Inflammatory macrophage (primary cell): ENCODE measurements at regions not wholly inside any gene's neighbourhood (a gene's known extent, or its start where the extent isn't known, plus 50 kb on each side); places are given as distances from the start of the nearest gene placed in this dataset.
"Not testable (repeated sequence)": the region's sequence is repeated elsewhere in the genome, so short reads cannot be mapped to it uniquely, and the experiment has no call there.

ENCODE experiments used
- DNase-seq, 2 donors: peaks; one replicate each; pipeline ENCODE4 v3.0.0-alpha.2; 2020 to 2022

DNA sequence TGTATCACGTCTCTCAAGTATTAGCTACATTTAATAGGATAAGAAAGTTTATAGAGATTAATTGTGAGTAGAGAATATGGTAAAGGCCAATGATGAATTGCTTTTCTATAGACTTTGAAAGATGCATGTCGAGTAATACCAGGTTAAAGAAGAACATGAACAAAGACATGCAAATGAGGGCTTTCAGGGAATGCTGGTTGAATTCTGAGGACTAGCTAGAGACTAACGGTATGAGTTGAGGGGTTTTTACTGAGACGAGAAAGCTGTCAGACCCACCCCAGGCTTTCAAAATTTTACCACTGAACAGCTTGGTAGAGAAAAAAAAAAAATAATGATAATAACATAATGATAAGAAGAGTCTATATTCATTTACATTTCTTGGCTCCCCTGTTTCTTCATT is 796.0 kb upstream of the CDH8 start:
- DNase-seq: no peak

GRCh38 chr16:62831235-62831850 is 795.1 kb upstream of the CDH8 start:
- DNase-seq: no peak

DNA sequence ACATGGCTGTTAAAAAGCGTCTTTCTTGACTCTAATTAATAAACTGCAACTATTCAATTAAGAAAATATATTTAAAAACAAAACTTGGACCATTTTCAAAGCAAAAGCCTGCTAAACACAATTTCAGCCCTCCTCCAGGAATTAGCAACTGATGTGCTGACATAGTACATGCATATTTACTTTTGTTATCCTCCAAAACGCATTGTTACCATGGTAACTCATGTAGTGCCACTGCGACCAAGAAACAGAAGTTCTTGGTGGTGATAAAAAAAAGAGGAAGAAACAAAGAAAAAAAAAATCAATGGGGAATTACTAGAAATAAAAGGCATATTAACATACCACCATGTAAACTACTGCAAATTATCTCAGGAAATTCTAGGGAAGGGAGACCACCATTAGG is 793.4 kb upstream of the CDH8 start:
- no peak for DNase-seq

- DNase-seq: no peak
Measured at GRCh38 chr16:62829084-62829483, 792.8 kb upstream of the CDH8 start.

DNA sequence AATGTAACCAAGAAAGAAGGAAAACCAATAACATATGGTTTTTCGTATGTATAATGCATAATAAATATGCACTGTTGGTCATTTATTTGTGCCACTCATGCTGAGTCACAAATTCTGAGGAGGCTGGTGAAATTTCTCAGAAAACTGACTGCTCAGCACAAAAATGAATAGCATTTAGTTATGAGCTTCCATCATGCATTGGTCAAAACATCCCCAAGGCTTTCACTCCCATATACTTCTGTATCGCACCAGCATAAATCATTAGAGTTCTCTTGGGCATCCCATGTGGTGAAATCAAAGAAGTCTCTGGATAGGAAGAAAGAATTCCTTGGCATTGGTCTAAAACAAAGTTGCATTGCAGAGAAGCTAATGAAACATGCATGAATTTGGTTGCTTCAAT is 785.6 kb upstream of the CDH8 start:
- DNase-seq: no peak

GRCh38 chr16:62816971-62817519 is 780.8 kb upstream of the CDH8 start:
- no peak for DNase-seq

DNA sequence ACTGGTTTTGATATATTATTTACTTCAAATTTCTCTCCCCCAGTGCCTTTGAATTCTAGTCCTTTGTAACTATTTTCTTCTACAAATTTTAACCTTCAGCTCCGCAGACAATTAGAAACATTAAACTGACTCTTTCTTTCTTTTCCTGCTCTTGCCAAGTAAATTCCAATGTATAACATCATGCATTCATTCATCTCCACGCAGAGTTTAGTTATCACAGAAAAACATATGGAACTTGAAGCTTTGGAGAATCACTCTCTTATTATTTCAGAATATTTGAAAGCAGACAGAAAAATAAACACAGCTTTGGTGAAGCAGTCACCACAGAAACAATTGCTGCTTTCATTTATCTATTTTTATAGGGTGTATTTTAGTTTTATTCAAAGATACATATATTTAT is 778.7 kb upstream of the CDH8 start:
- no peak for DNase-seq

DNA sequence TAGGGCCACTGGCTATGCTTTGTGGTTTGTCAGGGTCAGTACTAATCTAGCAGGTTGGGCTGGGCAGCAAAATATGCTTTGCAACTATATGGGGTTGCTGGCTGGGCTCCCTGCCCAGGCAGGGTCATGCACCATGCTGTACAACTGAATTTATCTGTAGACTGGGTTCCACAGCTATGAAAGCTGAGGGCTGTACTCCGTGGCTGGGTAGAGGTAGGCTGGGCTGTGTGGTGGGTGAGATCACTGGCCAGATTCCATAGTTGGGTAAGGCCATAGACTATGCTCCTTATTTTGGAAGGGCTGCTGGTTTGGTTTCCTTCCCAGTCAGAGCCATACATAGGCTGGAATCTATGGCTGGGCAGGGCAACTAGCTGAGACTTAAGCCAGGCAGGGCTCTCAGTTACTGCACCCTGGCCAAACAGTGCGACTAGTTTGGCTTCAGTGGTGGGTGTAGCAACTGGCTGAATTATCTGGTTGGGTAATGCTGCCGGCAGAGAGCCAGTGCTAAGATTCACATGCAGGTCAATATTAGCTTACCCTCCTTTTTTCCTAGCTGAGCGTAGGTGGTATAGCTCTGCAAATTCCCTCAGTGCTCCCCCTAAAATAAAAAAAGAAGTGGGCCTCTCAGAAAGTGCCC is 769.1 kb upstream of the CDH8 start:
- DNase-seq: no peak

DNA sequence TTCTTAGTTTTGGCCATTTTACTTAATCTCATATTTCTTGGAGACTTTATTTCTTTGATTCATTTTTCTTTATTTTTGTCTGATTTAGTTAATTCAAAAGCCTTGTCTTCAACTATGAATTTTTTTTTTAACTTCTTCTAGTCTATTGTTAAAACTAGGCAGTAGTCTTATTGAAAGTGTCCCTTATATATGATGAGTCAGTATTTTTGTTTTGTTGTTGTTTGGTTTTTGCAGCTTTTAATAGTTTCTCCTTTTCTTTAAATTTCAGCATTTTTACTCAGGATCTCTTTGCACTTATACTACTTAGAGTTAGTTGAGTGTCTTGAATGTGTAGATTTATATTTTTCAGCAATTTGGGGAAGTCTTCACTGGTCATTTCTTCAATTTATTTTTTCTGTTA is 758.5 kb upstream of the CDH8 start:
- no peak for DNase-seq

DNA sequence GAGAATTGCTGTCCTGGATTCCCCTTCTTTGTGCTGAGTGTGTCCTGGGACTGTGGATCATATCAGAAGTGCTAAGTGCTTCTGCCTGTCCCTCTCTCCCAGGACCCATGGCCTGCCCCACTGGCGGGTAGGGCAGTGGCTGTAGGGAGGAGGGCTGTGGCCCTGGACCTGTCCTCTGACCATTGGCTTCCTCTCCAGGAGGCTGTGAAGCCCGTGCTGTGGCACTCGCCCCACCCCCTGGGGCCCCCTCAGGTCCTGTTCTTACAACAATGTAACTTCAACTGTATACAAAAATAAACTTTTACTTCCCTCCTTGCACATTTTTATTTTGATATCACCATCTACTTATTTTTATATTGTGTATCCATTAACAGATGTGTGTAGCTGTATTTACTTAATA is 743.8 kb upstream of the CDH8 start:
- DNase-seq: not testable (repeated sequence)

DNA sequence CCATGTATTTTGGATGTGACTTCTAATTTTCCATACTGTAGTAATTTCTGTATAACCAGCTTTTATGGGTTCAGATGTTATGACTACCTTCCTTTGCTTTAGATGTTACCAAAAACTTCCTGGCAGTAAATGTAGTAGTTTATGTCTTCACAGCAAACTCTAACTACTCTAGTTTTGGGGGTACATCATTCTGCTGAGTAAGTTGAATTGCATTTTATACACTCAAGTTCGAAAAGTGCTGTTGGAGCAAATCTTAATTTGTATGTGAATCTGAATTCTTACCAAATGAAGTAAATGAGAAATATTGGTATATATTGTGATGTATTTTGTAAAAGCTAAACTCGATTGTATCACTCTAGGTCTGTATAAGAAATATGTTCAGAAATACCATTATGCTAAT is 728.3 kb upstream of the CDH8 start:
- DNase-seq: no peak

DNA sequence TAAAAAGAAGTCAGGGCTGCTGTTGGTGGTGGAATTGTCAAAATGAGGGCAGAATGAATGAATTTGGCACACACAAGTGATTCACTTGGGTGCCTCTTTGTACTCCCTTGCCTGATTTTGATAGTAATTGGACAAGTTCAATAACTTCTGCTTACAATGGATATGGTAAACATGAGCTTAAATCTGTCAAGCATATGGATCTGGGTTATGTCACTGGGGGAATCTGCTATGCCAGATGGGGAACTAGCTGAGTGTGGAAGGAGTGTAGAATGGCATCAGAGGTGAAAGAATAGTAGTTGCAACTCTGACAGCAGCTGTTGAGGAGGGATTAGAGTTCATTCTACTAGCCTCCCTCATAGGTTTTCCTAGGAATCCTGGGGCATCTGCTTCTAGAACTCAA is 724.2 kb upstream of the CDH8 start:
- no peak for DNase-seq

GRCh38 chr16:62755938-62756337 is 719.7 kb upstream of the CDH8 start:
- peak; percentile 17 to 21 for DNase-seq

DNA sequence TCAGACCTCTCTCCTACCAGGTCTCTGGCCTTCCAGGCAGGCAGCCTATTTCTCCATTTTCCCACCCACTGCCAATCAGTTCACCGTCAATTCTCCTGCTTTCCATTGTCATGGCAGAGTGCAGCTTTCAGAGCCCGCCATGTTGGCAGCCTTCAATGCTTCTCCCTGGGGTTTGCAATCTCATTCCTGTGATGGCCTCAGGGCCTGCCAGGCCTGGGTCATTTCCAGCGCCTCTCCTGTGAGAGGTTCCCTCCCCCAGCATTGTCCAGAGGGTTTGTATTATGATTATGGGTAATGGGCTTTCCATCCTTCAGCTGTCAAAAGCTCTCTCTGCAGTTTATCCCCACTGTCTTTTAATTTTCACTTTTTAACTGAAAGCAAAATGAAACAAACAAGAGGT is 716.6 kb upstream of the CDH8 start:
- no peak for DNase-seq

- no peak for DNase-seq
Measured at GRCh38 chr16:62751218-62751617, 715.0 kb upstream of the CDH8 start.

GRCh38 chr16:62741692-62742091 is 705.5 kb upstream of the CDH8 start:
- DNase-seq: no peak

DNA sequence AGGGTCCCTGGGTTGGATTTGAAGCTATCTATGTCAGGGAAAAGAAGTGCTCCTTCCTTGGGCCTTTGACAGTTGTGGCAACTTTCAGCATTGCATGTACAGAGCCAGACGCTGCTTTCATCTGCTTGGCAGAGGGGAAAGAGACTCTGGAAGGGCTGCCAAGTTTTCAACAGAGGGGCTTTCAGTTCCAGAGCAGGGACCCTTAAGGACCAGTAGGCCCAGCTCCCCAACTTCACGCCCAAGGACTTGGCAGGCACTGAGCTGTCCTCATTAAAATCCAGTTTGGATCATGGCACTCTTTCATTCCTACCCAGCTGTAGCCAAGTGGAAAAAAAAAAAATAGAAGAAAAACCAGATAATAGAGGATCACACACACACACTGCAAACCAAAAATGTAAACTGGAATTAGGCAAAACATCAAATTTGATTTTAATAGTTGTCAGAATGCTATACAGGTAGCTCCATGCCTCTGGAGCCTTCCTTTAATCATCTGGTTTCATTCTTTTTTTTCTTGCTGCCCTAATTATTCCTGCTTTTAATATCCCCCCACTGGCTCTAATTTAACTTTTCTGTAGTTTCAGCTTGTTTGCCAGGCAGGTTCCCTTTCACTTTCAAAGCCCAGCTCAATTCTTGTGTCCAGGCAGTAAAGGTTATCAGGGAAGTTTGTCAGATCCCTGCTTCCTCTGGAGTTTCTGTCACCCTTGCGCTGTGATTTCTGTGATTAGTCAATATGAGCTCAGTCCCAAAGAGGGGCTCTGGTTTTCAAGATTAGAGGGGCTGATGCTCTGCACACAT is 702.6 kb upstream of the CDH8 start:
- DNase-seq: no peak

GRCh38 chr16:62732092-62732491 is 695.9 kb upstream of the CDH8 start:
- DNase-seq: no peak

DNA sequence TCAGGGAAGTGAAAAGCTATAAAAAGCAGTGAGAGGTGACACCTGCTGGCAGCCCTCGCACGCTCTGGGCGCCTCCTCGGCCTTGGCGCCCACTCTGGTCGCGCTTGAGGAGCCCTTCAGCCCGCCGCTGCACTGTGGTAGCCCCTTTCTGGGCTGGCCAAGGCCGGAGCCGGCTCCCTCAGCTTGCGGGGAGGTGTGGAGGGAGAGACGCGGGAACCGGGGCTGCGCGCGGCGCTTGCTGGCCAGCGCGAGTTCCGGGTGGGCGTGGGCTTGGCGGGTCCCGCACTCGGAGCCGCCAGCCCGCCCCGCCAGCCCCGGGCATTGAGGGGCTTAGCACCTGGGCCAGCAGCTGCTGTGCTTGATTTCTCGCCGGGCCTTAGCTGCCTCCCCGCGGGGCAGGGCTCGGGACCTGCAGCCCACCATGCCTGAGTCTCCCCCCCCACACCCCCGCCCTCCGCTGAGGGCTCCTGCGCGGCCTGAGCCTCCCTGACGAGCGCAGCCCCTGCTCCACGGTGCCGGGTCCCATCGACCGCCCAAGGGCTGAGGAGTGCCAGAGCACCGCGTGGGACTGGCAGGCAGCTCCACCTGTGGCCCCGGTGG is 688.5 kb upstream of the CDH8 start:
- not testable (repeated sequence) for DNase-seq

DNA sequence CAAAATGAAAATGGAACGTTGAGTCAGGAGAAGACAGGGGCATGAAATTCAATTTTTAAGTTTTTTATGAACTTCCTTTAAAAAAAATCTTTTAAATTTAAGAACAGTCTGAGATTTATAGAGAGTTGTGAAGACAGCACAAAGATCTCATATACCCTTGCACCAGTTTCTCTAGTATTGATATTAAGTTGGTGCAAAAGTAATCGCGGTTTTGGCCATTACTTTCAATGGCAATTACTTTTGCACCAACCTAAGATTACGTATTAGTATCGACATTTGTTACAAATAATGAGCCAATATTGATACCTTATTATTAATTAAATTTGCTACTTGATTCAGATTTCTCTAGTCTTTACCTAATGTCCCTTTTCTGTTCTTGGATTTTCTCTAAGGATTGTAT is 684.4 kb upstream of the CDH8 start:
- DNase-seq: no peak

GRCh38 chr16:62717026-62717425 is 680.8 kb upstream of the CDH8 start:
- DNase-seq: no peak

- DNase-seq: no peak
Measured at GRCh38 chr16:62715701-62716100, 679.5 kb upstream of the CDH8 start.

- DNase-seq: no peak
Measured at GRCh38 chr16:62712566-62712965, 676.3 kb upstream of the CDH8 start.
